ENCODE measurements at regions not wholly inside any gene's neighbourhood (a gene's known extent, or its start where the extent isn't known, plus 50 kb on each side); places are given as distances from the start of the nearest gene placed in this dataset.
"Not testable (repeated sequence)": the region's sequence is repeated elsewhere in the genome, so short reads cannot be mapped to it uniquely, and the experiment has no call there.

DNA sequence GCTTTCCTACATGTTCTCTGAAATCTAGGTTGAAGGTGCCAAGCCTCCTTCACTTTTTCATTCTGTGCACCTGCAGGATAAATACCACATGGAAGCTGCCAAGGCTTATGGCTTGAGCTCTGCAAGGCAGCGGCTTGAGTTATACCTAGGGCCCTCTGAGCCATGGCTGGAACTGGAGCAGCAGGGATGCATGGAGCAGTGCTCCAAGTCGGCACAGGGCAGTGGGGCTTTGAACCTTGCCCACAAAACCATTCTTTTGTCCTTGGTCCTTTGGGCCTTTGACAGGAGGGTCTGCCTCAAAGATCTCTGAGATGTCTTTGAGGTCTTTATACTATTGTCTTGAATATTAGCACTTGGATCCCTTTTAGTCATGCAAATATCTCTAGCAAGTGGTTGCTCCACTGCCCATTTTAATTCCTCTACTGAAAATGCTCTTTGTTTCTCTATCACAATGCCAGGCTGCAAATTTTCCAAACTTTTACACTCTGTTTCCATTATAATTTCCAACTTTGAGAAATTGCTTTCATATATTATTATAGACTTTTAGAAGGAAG lies 536.2 kb upstream of the KLHL4 start:
- Histone ChIP-seq H3K27ac (ENCODE audit: low read depth, low read length) (no peak overlapping the region), H3K4me3 (ENCODE audit: insufficient read depth, low read length, poor library complexity, severe bottlenecking) (no peak overlapping the region), H2AFZ (ENCODE audit: low read depth, low read length, severe bottlenecking) (no peak overlapping the region), H3K9ac (ENCODE audit: low read length) (no peak overlapping the region), H3K27me3 (ENCODE audit: low read length) (no peaks in the 10 kb centered on the region), H3K36me3 (ENCODE audit: low read length) (no peaks in the 10 kb centered on the region), H3K9me2 (replicated peaks; ENCODE audit: insufficient read depth, low read length) (no peaks in the 10 kb centered on the region), H3F3A (ENCODE audit: insufficient read depth) (no peaks in the 10 kb centered on the region), H4K20me1 (ENCODE audit: low read depth, low read length) (no peaks in the 10 kb centered on the region), H3K4me2 (ENCODE audit: low read depth, low read length, poor library complexity, severe bottlenecking) (no peak overlapping the region), H3K9me3 (ENCODE audit: insufficient read depth, low read length) (no peaks in the 10 kb centered on the region), H3K79me2 (ENCODE audit: insufficient read depth, low read length) (no peaks in the 10 kb centered on the region)
- no peak for TF ChIP-seq EZH2phosphoT487 (conservative IDR thresholded peaks at IDR 0.05; ENCODE audit: low read length)
- TF ChIP-seq, protein P1, sequence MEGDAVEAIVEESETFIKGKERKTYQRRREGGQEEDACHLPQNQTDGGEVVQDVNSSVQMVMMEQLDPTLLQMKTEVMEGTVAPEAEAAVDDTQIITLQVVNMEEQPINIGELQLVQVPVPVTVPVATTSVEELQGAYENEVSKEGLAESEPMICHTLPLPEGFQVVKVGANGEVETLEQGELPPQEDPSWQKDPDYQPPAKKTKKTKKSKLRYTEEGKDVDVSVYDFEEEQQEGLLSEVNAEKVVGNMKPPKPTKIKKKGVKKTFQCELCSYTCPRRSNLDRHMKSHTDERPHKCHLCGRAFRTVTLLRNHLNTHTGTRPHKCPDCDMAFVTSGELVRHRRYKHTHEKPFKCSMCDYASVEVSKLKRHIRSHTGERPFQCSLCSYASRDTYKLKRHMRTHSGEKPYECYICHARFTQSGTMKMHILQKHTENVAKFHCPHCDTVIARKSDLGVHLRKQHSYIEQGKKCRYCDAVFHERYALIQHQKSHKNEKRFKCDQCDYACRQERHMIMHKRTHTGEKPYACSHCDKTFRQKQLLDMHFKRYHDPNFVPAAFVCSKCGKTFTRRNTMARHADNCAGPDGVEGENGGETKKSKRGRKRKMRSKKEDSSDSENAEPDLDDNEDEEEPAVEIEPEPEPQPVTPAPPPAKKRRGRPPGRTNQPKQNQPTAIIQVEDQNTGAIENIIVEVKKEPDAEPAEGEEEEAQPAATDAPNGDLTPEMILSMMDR (IDR thresholded peaks at IDR 0.05; ENCODE audit: insufficient read depth, low read length, poor library complexity, severe bottlenecking): no peak

DNA sequence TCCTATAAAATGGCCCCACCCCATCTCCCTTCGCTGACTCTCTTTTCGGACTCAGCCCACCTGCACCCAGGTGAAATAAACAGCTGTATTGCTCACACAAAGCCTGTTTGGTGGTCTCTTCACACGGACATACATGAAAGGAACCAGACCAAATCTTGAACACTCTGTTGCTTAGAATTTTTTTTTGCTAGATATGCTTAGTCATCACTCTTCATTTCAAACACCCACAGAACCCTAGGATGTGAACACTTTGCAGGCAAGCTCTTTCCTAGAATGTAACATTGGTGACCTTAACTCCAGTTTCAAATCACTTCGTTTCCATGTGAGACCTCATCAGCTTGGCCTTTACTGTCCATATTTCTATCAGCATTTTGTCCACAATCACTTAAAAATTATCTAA lies 530.3 kb upstream of the KLHL4 start:
- H3K9me2 ChIP-seq (replicated peaks; ENCODE audit: insufficient read depth, low read length); H3K4me2 ChIP-seq (ENCODE audit: low read depth, low read length, poor library complexity, severe bottlenecking); H3K27me3 ChIP-seq (ENCODE audit: low read length); H3K27ac ChIP-seq (ENCODE audit: low read depth, low read length); H3K36me3 ChIP-seq (ENCODE audit: low read length); H3K9me3 ChIP-seq (ENCODE audit: insufficient read depth, low read length); H3K79me2 ChIP-seq (ENCODE audit: insufficient read depth, low read length); H3K9ac ChIP-seq (ENCODE audit: low read length); H3K4me3 ChIP-seq (ENCODE audit: insufficient read depth, low read length, poor library complexity, severe bottlenecking); H2AFZ ChIP-seq (ENCODE audit: low read depth, low read length, severe bottlenecking); H3F3A ChIP-seq (ENCODE audit: insufficient read depth); H4K20me1 ChIP-seq (ENCODE audit: low read depth, low read length): not testable (repeated sequence)

- no peaks in the 10 kb centered on the region for H3K9me2 ChIP-seq (replicated peaks; ENCODE audit: insufficient read depth, low read length)
- no peak overlapping the region for H3K27ac ChIP-seq (ENCODE audit: low read depth, low read length)
- H3F3A ChIP-seq (ENCODE audit: insufficient read depth): no peaks in the 10 kb centered on the region
- H3K4me2 ChIP-seq (ENCODE audit: low read depth, low read length, poor library complexity, severe bottlenecking): no peak overlapping the region
- H3K79me2 ChIP-seq (ENCODE audit: insufficient read depth, low read length): no peaks in the 10 kb centered on the region
- no peak overlapping the region for H2AFZ ChIP-seq (ENCODE audit: low read depth, low read length, severe bottlenecking)
- H3K9ac ChIP-seq (ENCODE audit: low read length): no peak overlapping the region
- no peak overlapping the region for H3K4me3 ChIP-seq (ENCODE audit: insufficient read depth, low read length, poor library complexity, severe bottlenecking)
- no peaks in the 10 kb centered on the region for H3K9me3 ChIP-seq (ENCODE audit: insufficient read depth, low read length)
- TF ChIP-seq EZH2phosphoT487 (conservative IDR thresholded peaks at IDR 0.05; ENCODE audit: low read length): no peak
- TF ChIP-seq, protein P1 (IDR thresholded peaks at IDR 0.05; ENCODE audit: insufficient read depth, low read length, poor library complexity, severe bottlenecking): no peak
- H3K27me3 ChIP-seq (ENCODE audit: low read length): no peaks in the 10 kb centered on the region
- no peaks in the 10 kb centered on the region for H4K20me1 ChIP-seq (ENCODE audit: low read depth, low read length)
- no peaks in the 10 kb centered on the region for H3K36me3 ChIP-seq (ENCODE audit: low read length)
These were observed 514.6 kb upstream of the KLHL4 start for GRCh38 chrX:87003031-87003430.

- no peak overlapping the region for H3K4me3 ChIP-seq (ENCODE audit: insufficient read depth, low read length, poor library complexity, severe bottlenecking)
- no peaks in the 10 kb centered on the region for H3K9me2 ChIP-seq (replicated peaks; ENCODE audit: insufficient read depth, low read length)
- H2AFZ ChIP-seq (ENCODE audit: low read depth, low read length, severe bottlenecking): no peak overlapping the region
- no peaks in the 10 kb centered on the region for H3K27me3 ChIP-seq (ENCODE audit: low read length)
- no peaks in the 10 kb centered on the region for H3K36me3 ChIP-seq (ENCODE audit: low read length)
- H3K9ac ChIP-seq (ENCODE audit: low read length): no peak overlapping the region
- no peaks in the 10 kb centered on the region for H3K9me3 ChIP-seq (ENCODE audit: insufficient read depth, low read length)
- H3K79me2 ChIP-seq (ENCODE audit: insufficient read depth, low read length): no peaks in the 10 kb centered on the region
- no peaks in the 10 kb centered on the region for H4K20me1 ChIP-seq (ENCODE audit: low read depth, low read length)
- H3K27ac ChIP-seq (ENCODE audit: low read depth, low read length): no peak overlapping the region
- no peak for TF ChIP-seq EZH2phosphoT487 (conservative IDR thresholded peaks at IDR 0.05; ENCODE audit: low read length)
- TF ChIP-seq, protein P1 (IDR thresholded peaks at IDR 0.05; ENCODE audit: insufficient read depth, low read length, poor library complexity, severe bottlenecking): no peak
- H3F3A ChIP-seq (ENCODE audit: insufficient read depth): no peaks in the 10 kb centered on the region
- no peak overlapping the region for H3K4me2 ChIP-seq (ENCODE audit: low read depth, low read length, poor library complexity, severe bottlenecking)
These were observed 512.4 kb upstream of the KLHL4 start for GRCh38 chrX:87005183-87005582.
